ENCODE measurements at regions not wholly inside any gene's neighbourhood (a gene's known extent, or its start where the extent isn't known, plus 50 kb on each side); places are given as distances from the start of the nearest gene placed in this dataset.

DNA sequence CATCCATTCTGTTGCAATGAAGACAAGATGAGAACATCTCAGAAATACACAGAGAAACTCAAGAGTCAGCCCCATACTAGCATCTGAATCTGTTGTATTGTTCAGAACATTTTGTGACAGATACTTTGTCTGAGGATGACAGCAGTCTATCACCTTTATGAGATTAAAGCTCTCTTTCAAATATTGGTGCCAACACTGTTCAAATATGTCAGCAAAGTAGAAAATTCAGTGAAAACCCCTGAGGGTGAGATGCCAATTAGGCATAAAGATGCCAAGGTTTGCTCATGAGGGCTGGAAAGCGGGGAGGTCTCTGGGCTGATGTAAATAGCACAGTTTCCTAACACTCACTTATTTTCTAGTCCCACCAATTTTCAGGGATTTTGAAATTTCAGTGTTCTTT is 1054.2 kb upstream of the CRIM1 start:
- Histone ChIP-seq H3K4me3 (ENCODE audit: low read depth in 1 of 2, low read length in 2 of 2) (no peak overlapping the region), H3K9me3 (ENCODE audit: control insufficient read depth in 2 of 2, insufficient read depth in 1 of 2, low read depth in 1 of 2, low read length in 1 of 2) (no peaks in the 10 kb centered on the region), H3K4me1 (ENCODE audit: control insufficient read depth in 2 of 2, insufficient read depth in 2 of 2, low read length in 1 of 2) (no peaks in the 10 kb centered on the region), H3K27me3 (ENCODE audit: control insufficient read depth in 1 of 2, insufficient read depth in 2 of 2, low read length in 2 of 2) (no peaks in the 10 kb centered on the region), H3K36me3 (ENCODE audit: control insufficient read depth in 2 of 2, insufficient read depth in 2 of 2, low read length in 1 of 2) (no peaks in the 10 kb centered on the region), H3K27ac (ENCODE audit: low read depth in 2 of 2, low read length in 1 of 2) (no peak overlapping the region)
- WGBS, 2 donors = 80 to 88% methylated on average over 1 of the region's 1 CpG

DNA sequence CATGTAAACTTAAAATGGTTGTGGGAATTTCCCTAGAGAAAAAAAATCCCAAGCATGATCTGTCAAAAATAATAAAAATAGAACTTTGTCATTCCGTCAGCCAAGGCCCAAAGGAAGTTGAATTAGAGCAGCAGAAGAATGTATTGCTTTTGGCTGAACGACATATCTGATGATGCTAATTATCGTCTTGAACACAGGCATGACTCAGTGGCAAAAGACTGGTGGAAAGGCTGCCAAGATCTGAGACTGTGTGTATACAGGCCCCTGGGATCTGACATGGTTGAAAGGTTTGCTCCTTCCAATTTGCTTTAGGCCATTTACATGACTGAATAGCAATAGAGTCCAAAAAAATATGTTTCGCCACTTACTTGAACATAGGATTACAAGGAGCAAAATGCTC is 1057.1 kb upstream of the CRIM1 start:
- no peaks in the 10 kb centered on the region for H3K4me1 ChIP-seq (ENCODE audit: control insufficient read depth in 2 of 2, insufficient read depth in 2 of 2, low read length in 1 of 2)
- no peaks in the 10 kb centered on the region for H3K9me3 ChIP-seq (ENCODE audit: control insufficient read depth in 2 of 2, insufficient read depth in 1 of 2, low read depth in 1 of 2, low read length in 1 of 2)
- H3K4me3 ChIP-seq (ENCODE audit: low read depth in 1 of 2, low read length in 2 of 2) = no peak overlapping the region
- no peak overlapping the region for H3K27ac ChIP-seq (ENCODE audit: low read depth in 2 of 2, low read length in 1 of 2)
- H3K36me3 ChIP-seq (ENCODE audit: control insufficient read depth in 2 of 2, insufficient read depth in 2 of 2, low read length in 1 of 2) = no peaks in the 10 kb centered on the region
- WGBS, 2 donors = 18 to 42% methylated on average over 4 of the region's 4 CpGs
- no peaks in the 10 kb centered on the region for H3K27me3 ChIP-seq (ENCODE audit: control insufficient read depth in 1 of 2, insufficient read depth in 2 of 2, low read length in 2 of 2)

DNA sequence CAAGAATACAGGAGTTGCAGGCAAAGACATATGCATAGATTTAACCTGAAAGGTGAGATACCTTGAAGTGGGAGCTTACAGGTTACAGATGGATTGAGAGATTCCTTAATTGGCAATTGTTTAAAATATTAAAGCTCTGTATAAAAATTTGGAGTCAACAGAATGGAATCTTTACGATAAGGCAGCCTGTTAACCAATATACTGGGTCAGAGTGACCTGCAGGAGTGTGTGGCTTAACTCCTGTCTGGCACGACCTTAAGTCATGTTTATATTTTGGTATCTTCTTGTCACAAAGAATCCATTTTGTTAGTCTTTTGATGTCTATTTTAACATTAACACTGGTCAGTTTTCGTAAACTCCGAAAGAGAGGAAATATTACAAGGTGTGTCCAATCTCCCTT is 1058.2 kb upstream of the CRIM1 start:
- H3K27me3 ChIP-seq (ENCODE audit: control insufficient read depth in 1 of 2, insufficient read depth in 2 of 2, low read length in 2 of 2) = no peaks in the 10 kb centered on the region
- WGBS, 2 donors = 76 to 78% methylated on average over 4 of the region's 4 CpGs
- no peak overlapping the region for H3K27ac ChIP-seq (ENCODE audit: low read depth in 2 of 2, low read length in 1 of 2)
- no peaks in the 10 kb centered on the region for H3K4me1 ChIP-seq (ENCODE audit: control insufficient read depth in 2 of 2, insufficient read depth in 2 of 2, low read length in 1 of 2)
- H3K36me3 ChIP-seq (ENCODE audit: control insufficient read depth in 2 of 2, insufficient read depth in 2 of 2, low read length in 1 of 2) = no peaks in the 10 kb centered on the region
- no peak overlapping the region for H3K4me3 ChIP-seq (ENCODE audit: low read depth in 1 of 2, low read length in 2 of 2)
- no peaks in the 10 kb centered on the region for H3K9me3 ChIP-seq (ENCODE audit: control insufficient read depth in 2 of 2, insufficient read depth in 1 of 2, low read depth in 1 of 2, low read length in 1 of 2)

GRCh38 chr2:35294636-35295263 is 1060.8 kb upstream of the CRIM1 start:
- Histone ChIP-seq H3K4me1 (ENCODE audit: control insufficient read depth in 2 of 2, insufficient read depth in 2 of 2, low read length in 1 of 2) (no peaks in the 10 kb centered on the region), H3K9me3 (ENCODE audit: control insufficient read depth in 2 of 2, insufficient read depth in 1 of 2, low read depth in 1 of 2, low read length in 1 of 2) (no peaks in the 10 kb centered on the region), H3K36me3 (ENCODE audit: control insufficient read depth in 2 of 2, insufficient read depth in 2 of 2, low read length in 1 of 2) (no peaks in the 10 kb centered on the region), H3K27me3 (ENCODE audit: control insufficient read depth in 1 of 2, insufficient read depth in 2 of 2, low read length in 2 of 2) (no peaks in the 10 kb centered on the region), H3K27ac (ENCODE audit: low read depth in 2 of 2, low read length in 1 of 2) (no peak overlapping the region), H3K4me3 (ENCODE audit: low read depth in 1 of 2, low read length in 2 of 2) (no peak overlapping the region)
- WGBS, 2 donors = 73 to 79% methylated on average over 7 of the region's 7 CpGs

GRCh38 chr2:35293261-35293660 is 1062.3 kb upstream of the CRIM1 start:
- Histone ChIP-seq H3K27ac (ENCODE audit: low read depth in 2 of 2, low read length in 1 of 2) (no peak overlapping the region), H3K36me3 (ENCODE audit: control insufficient read depth in 2 of 2, insufficient read depth in 2 of 2, low read length in 1 of 2) (no peaks in the 10 kb centered on the region), H3K9me3 (ENCODE audit: control insufficient read depth in 2 of 2, insufficient read depth in 1 of 2, low read depth in 1 of 2, low read length in 1 of 2) (no peaks in the 10 kb centered on the region), H3K27me3 (ENCODE audit: control insufficient read depth in 1 of 2, insufficient read depth in 2 of 2, low read length in 2 of 2) (no peaks in the 10 kb centered on the region), H3K4me3 (ENCODE audit: low read depth in 1 of 2, low read length in 2 of 2) (no peak overlapping the region), H3K4me1 (ENCODE audit: control insufficient read depth in 2 of 2, insufficient read depth in 2 of 2, low read length in 1 of 2) (no peaks in the 10 kb centered on the region)
- 63 to 72% methylated on average over 2 of the region's 2 CpGs for WGBS, 2 donors

GRCh38 chr2:35292199-35292598 is 1063.4 kb upstream of the CRIM1 start:
- H3K36me3 ChIP-seq (ENCODE audit: control insufficient read depth in 2 of 2, insufficient read depth in 2 of 2, low read length in 1 of 2) = no peaks in the 10 kb centered on the region

GRCh38 chr2:35281702-35282101 is 1073.9 kb upstream of the CRIM1 start:
- WGBS, 2 donors = 94 to 95% methylated on average over 3 of the region's 3 CpGs
- no peaks in the 10 kb centered on the region for H3K9me3 ChIP-seq (ENCODE audit: control insufficient read depth in 2 of 2, insufficient read depth in 1 of 2, low read depth in 1 of 2, low read length in 1 of 2)
- no peaks in the 10 kb centered on the region for H3K4me1 ChIP-seq (ENCODE audit: control insufficient read depth in 2 of 2, insufficient read depth in 2 of 2, low read length in 1 of 2)
- no peak overlapping the region for H3K27ac ChIP-seq (ENCODE audit: low read depth in 2 of 2, low read length in 1 of 2)
- no peaks in the 10 kb centered on the region for H3K27me3 ChIP-seq (ENCODE audit: control insufficient read depth in 1 of 2, insufficient read depth in 2 of 2, low read length in 2 of 2)
- no peaks in the 10 kb centered on the region for H3K36me3 ChIP-seq (ENCODE audit: control insufficient read depth in 2 of 2, insufficient read depth in 2 of 2, low read length in 1 of 2)
- H3K4me3 ChIP-seq (ENCODE audit: low read depth in 1 of 2, low read length in 2 of 2) = no peak overlapping the region

More at GRCh38 chr2:35292199-35292598, 1063.4 kb upstream of the CRIM1 start:
- Histone ChIP-seq H3K4me3 (ENCODE audit: low read depth in 1 of 2, low read length in 2 of 2) (no peak overlapping the region), H3K27ac (ENCODE audit: low read depth in 2 of 2, low read length in 1 of 2) (no peak overlapping the region), H3K27me3 (ENCODE audit: control insufficient read depth in 1 of 2, insufficient read depth in 2 of 2, low read length in 2 of 2) (no peaks in the 10 kb centered on the region), H3K9me3 (ENCODE audit: control insufficient read depth in 2 of 2, insufficient read depth in 1 of 2, low read depth in 1 of 2, low read length in 1 of 2) (no peaks in the 10 kb centered on the region), H3K4me1 (ENCODE audit: control insufficient read depth in 2 of 2, insufficient read depth in 2 of 2, low read length in 1 of 2) (no peaks in the 10 kb centered on the region)
- 86 to 90% methylated on average over 2 of the region's 2 CpGs for WGBS, 2 donors

DNA sequence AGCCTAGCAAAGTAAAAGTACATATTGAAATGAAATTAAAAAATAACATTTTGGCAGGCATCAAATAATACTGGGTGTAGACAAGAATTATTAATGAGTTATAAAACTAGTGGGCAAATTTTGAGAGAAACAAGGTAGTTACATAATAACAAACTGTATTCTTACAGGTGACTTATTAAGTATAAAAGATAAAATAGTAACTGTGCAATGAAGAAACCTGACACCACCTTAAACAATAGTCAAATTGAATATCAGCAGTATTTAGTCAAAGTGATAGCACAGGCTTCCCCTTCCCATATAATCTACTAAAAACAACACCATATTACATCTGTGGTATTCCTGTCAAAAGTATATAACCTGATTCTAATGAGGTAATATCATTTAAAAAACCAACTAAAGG is 1099.8 kb upstream of the CRIM1 start:
- H3K36me3 ChIP-seq (ENCODE audit: control insufficient read depth in 2 of 2, insufficient read depth in 2 of 2, low read length in 1 of 2) = no peaks in the 10 kb centered on the region
- no peaks in the 10 kb centered on the region for H3K4me1 ChIP-seq (ENCODE audit: control insufficient read depth in 2 of 2, insufficient read depth in 2 of 2, low read length in 1 of 2)
- no peak overlapping the region for H3K27ac ChIP-seq (ENCODE audit: low read depth in 2 of 2, low read length in 1 of 2)
- H3K4me3 ChIP-seq (ENCODE audit: low read depth in 1 of 2, low read length in 2 of 2) = no peak overlapping the region
- H3K9me3 ChIP-seq (ENCODE audit: control insufficient read depth in 2 of 2, insufficient read depth in 1 of 2, low read depth in 1 of 2, low read length in 1 of 2) = no peaks in the 10 kb centered on the region
- no peaks in the 10 kb centered on the region for H3K27me3 ChIP-seq (ENCODE audit: control insufficient read depth in 1 of 2, insufficient read depth in 2 of 2, low read length in 2 of 2)

- no peak overlapping the region for H3K4me3 ChIP-seq (ENCODE audit: low read depth in 1 of 2, low read length in 2 of 2)
- H3K4me1 ChIP-seq (ENCODE audit: control insufficient read depth in 2 of 2, insufficient read depth in 2 of 2, low read length in 1 of 2) = no peaks in the 10 kb centered on the region
- WGBS, 2 donors = 78 to 89% methylated on average over 3 of the region's 3 CpGs
- no peaks in the 10 kb centered on the region for H3K27me3 ChIP-seq (ENCODE audit: control insufficient read depth in 1 of 2, insufficient read depth in 2 of 2, low read length in 2 of 2)
- no peaks in the 10 kb centered on the region for H3K36me3 ChIP-seq (ENCODE audit: control insufficient read depth in 2 of 2, insufficient read depth in 2 of 2, low read length in 1 of 2)
- peaks cover 0 to 7% of the 10 kb centered on the region in 2 donors for H3K9me3 ChIP-seq (ENCODE audit: control insufficient read depth in 2 of 2, insufficient read depth in 1 of 2, low read depth in 1 of 2, low read length in 1 of 2)
- H3K27ac ChIP-seq (ENCODE audit: low read depth in 2 of 2, low read length in 1 of 2) = no peak overlapping the region
Measured at GRCh38 chr2:35251156-35251555, 1104.4 kb upstream of the CRIM1 start.

DNA sequence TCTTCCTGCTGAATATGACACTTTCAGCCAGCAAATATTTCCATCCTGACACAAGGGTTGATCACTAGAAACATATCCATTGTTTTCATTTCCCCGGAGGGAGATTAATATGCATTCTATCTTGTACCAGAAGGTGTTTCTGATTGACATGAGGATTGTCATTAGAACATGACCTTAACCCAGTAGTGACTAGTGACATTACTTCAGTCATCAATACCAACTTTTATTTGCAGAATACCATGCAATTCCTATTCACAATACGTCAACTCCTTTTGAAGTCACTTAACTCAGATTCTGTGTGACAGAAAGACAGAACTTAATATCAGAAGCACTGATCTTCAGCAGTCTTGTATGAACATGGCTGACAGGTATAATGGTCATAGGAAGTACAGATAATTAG is 1108.9 kb upstream of the CRIM1 start:
- H3K4me3 ChIP-seq (ENCODE audit: low read depth in 1 of 2, low read length in 2 of 2) = no peak overlapping the region

More for the DNA sequence above, 1108.9 kb upstream of the CRIM1 start:
- Histone ChIP-seq H3K4me1 (ENCODE audit: control insufficient read depth in 2 of 2, insufficient read depth in 2 of 2, low read length in 1 of 2) (no peaks in the 10 kb centered on the region), H3K27me3 (ENCODE audit: control insufficient read depth in 1 of 2, insufficient read depth in 2 of 2, low read length in 2 of 2) (no peaks in the 10 kb centered on the region), H3K27ac (ENCODE audit: low read depth in 2 of 2, low read length in 1 of 2) (no peak overlapping the region), H3K9me3 (ENCODE audit: control insufficient read depth in 2 of 2, insufficient read depth in 1 of 2, low read depth in 1 of 2, low read length in 1 of 2) (peaks cover 0 to 7% of the 10 kb centered on the region in 2 donors), H3K36me3 (ENCODE audit: control insufficient read depth in 2 of 2, insufficient read depth in 2 of 2, low read length in 1 of 2) (no peaks in the 10 kb centered on the region)
- 70 to 74% methylated on average over 2 of the region's 2 CpGs for WGBS, 2 donors
